Effector memory CD8-positive, alpha-beta T cell (primary cell): ENCODE measurements at regions not wholly inside any gene's neighbourhood (a gene's known extent, or its start where the extent isn't known, plus 50 kb on each side); places are given as distances from the start of the nearest gene placed in this dataset.
A peak's percentile ranks its signal among the peaks of the same experiment; 100 is the strongest.
"Not testable (repeated sequence)": the region's sequence is repeated elsewhere in the genome, so short reads cannot be mapped to it uniquely, and the experiment has no call there.

Experiments used
- ATAC-seq: fragments of 150-1000 bp; cut with Tn5 transposase; replicated peaks from 2 replicates; pipeline ENCODE4 v1.10.0; 2021; ENCODE audit warnings: mild to moderate bottlenecking, moderate library complexity
- DNase-seq, 3 experiments: peaks; one replicate each; pipeline ENCODE4 v3.0.0; 2021
- H3K27ac Mint-ChIP-seq, 2 donors: one replicate each; pipeline ENCODE4 v1.8.0; 2022; ENCODE audit warnings: mild to moderate bottlenecking in 2 of 2, mixed read lengths in 2 of 2, moderate library complexity in 2 of 2
- H3K27me3 Mint-ChIP-seq, 2 donors: one replicate each; pipeline ENCODE4 v1.8.0; 2022; ENCODE audit warnings: mixed read lengths in 2 of 2
- H3K36me3 Mint-ChIP-seq: one replicate; pipeline ENCODE4 v1.8.0; 2022; ENCODE audit warnings: mild to moderate bottlenecking, moderate library complexity, mixed read lengths; ENCODE audit not compliant: insufficient read depth
- H3K4me1 Mint-ChIP-seq, 2 donors: one replicate each; pipeline ENCODE4 v1.8.0; 2022; ENCODE audit warnings: low read depth in 2 of 2, mixed read lengths in 2 of 2
- H3K4me3 Mint-ChIP-seq, 2 donors: one replicate each; pipeline ENCODE4 v1.8.0; 2022; ENCODE audit warnings: mild to moderate bottlenecking in 2 of 2, mixed read lengths in 2 of 2, moderate library complexity in 2 of 2
- H3K9me3 Mint-ChIP-seq, 2 donors: one replicate each; pipeline ENCODE4 v1.8.0; 2022; ENCODE audit warnings: mixed read lengths in 2 of 2

GRCh38 chr10:7108141-7108540, 302.7 kb downstream of the SFMBT2 start:
- Mint-ChIP-seq H3K4me1 (peaks cover 0 to 5% of the 10 kb centered on the region in 2 donors), H3K27me3 (no peaks in the 10 kb centered on the region), H3K9me3 (peaks cover 0 to 6% of the 10 kb centered on the region in 2 donors), H3K27ac (no peak overlapping the region), H3K36me3 (no peaks in the 10 kb centered on the region), H3K4me3 (no peak overlapping the region)
- no peak for ATAC-seq
- DNase-seq = no peak

GRCh38 chr10:7107285-7107684, 303.5 kb downstream of the SFMBT2 start:
- peaks cover 0 to 5% of the 10 kb centered on the region in 2 donors for H3K4me1 Mint-ChIP-seq
- H3K27me3 Mint-ChIP-seq = no peaks in the 10 kb centered on the region
- DNase-seq (no peak), ATAC-seq (no peak)
- no peaks in the 10 kb centered on the region for H3K36me3 Mint-ChIP-seq
- peaks cover 0 to 6% of the 10 kb centered on the region in 2 donors for H3K9me3 Mint-ChIP-seq
- no peak overlapping the region for H3K27ac Mint-ChIP-seq
- H3K4me3 Mint-ChIP-seq = no peak overlapping the region

GRCh38 chr10:7104379-7104778, 306.5 kb downstream of the SFMBT2 start:
- not testable (repeated sequence) for DNase-seq, H3K9me3 Mint-ChIP-seq

GRCh38 chr10:7102557-7103349, 308.1 kb downstream of the SFMBT2 start:
- peaks cover 0 to 4% of the 10 kb centered on the region in 2 donors for H3K9me3 Mint-ChIP-seq
- H3K27me3 Mint-ChIP-seq = no peaks in the 10 kb centered on the region
- ATAC-seq = no peak
- no peaks in the 10 kb centered on the region for H3K36me3 Mint-ChIP-seq
- H3K4me1 Mint-ChIP-seq = peaks cover 0 to 5% of the 10 kb centered on the region in 2 donors
- no peak overlapping the region for H3K4me3 Mint-ChIP-seq
- no peak for DNase-seq
- H3K27ac Mint-ChIP-seq = no peak overlapping the region

More at GRCh38 chr10:7104379-7104778, 306.5 kb downstream of the SFMBT2 start:
- ATAC-seq, H3K4me3 Mint-ChIP-seq, H3K4me1 Mint-ChIP-seq, H3K27me3 Mint-ChIP-seq, H3K36me3 Mint-ChIP-seq, H3K27ac Mint-ChIP-seq: not testable (repeated sequence)

- H3K27me3 Mint-ChIP-seq = no peaks in the 10 kb centered on the region
- no peak overlapping the region for H3K4me3 Mint-ChIP-seq
- H3K9me3 Mint-ChIP-seq = peaks cover 0 to 4% of the 10 kb centered on the region in 2 donors
- no peaks in the 10 kb centered on the region for H3K4me1 Mint-ChIP-seq
- DNase-seq = no peak
- ATAC-seq = no peak
- H3K27ac Mint-ChIP-seq = no peak overlapping the region
- no peaks in the 10 kb centered on the region for H3K36me3 Mint-ChIP-seq
These were observed 308.8 kb downstream of the SFMBT2 start for GRCh38 chr10:7102084-7102483.

GRCh38 chr10:7101451-7101850, 309.4 kb downstream of the SFMBT2 start:
- ATAC-seq = no peak
- peaks cover 0 to 4% of the 10 kb centered on the region in 2 donors for H3K9me3 Mint-ChIP-seq
- H3K27ac Mint-ChIP-seq = no peak overlapping the region
- no peaks in the 10 kb centered on the region for H3K27me3 Mint-ChIP-seq
- no peaks in the 10 kb centered on the region for H3K4me1 Mint-ChIP-seq
- no peaks in the 10 kb centered on the region for H3K36me3 Mint-ChIP-seq
- no peak overlapping the region for H3K4me3 Mint-ChIP-seq
- no peak for DNase-seq

DNA sequence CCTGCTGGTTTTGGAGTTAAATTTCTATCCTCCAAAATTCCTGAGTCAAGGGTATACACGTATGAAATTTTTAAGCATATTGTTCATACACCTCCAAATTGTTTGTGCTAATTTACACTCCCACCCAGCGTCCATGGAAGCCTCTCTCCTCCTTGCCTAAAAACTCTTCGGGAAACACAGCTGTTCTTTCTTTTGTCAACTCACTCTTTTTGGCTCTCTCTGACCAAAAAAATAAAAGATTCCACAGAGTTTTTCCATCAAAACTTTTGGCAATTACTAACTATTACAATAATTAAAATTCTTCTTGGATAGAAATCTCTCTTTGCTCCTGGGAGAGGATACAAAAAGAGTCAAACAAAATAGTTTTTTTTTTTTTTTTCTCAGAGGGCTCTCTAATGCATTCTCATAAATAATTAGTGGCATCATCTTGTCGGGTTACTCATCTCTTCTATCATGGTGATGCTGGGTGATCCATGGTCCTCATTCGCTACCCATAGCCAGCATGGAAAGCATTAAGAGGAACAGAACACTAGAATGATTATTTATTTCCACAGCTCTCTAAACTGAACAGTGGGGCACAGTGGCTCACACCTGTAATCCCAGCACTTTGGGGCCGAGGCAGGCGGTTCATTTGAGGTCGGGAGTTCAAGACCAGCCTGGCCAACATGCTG, 310.7 kb downstream of the SFMBT2 start:
- Mint-ChIP-seq H3K36me3 (no peaks in the 10 kb centered on the region), H3K27ac (no peak overlapping the region), H3K9me3 (peaks cover 0 to 4% of the 10 kb centered on the region in 2 donors), H3K27me3 (no peaks in the 10 kb centered on the region), H3K4me1 (no peaks in the 10 kb centered on the region), H3K4me3 (no peak overlapping the region)
- ATAC-seq = no peak
- no peak for DNase-seq

- Mint-ChIP-seq H3K36me3 (no peaks in the 10 kb centered on the region), H3K4me1 (peaks cover 0 to 6% of the 10 kb centered on the region in 2 donors), H3K27ac (no peak overlapping the region), H3K4me3 (no peak overlapping the region), H3K9me3 (no peaks in the 10 kb centered on the region), H3K27me3 (no peaks in the 10 kb centered on the region)
- no peak for ATAC-seq
- DNase-seq = no peak
These were observed 312.6 kb downstream of the SFMBT2 start for GRCh38 chr10:7098160-7098762.

DNA sequence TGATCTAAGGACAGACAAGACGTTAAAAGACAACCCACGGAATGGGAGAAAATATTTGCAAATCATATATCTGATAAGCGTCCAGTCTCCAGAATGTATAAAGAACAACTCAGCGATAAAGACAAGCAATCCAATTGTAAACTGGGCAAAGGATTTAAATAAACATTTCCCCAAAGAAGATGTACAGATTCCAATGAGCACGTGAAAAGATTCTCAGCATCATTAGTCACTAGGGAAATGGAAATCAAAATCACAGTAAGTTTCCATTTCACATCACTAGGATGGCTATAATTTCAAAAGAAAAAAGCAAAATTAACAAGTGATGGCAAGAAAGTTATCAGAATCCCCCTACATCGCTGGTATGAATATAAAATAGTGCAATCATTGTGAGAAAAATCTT, 316.1 kb downstream of the SFMBT2 start:
- no peak overlapping the region for H3K27ac Mint-ChIP-seq
- no peak overlapping the region for H3K4me3 Mint-ChIP-seq
- H3K27me3 Mint-ChIP-seq = no peaks in the 10 kb centered on the region
- no peaks in the 10 kb centered on the region for H3K36me3 Mint-ChIP-seq
- ATAC-seq (no peak), DNase-seq (no peak)
- H3K9me3 Mint-ChIP-seq = no peaks in the 10 kb centered on the region
- H3K4me1 Mint-ChIP-seq = peaks cover 9 to 13% of the 10 kb centered on the region in 2 donors

DNA sequence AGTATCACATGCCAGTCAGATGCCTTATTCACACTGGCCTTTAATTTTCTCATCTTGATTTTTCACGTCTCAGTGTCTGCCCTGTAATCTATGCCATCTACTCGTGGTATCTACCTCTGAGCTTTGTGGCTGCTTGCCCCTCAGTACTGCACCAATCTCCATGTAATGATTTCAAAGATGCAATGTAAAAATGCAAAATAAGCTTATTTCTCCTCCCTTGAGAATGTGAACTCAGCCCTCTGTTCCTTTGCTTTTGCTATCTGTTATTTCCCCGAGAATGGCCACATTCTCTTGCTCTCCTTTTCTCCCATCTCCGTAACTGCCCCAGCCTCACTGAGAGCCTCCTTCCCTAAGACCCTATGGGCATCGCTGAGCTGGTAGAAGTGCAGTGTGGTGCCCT, 317.5 kb downstream of the SFMBT2 start:
- DNase-seq = no peak
- Mint-ChIP-seq H3K9me3 (peaks cover 0 to 1% of the 10 kb centered on the region in 2 donors), H3K36me3 (no peaks in the 10 kb centered on the region), H3K27me3 (no peaks in the 10 kb centered on the region), H3K4me1 (peaks cover 9 to 17% of the 10 kb centered on the region in 2 donors), H3K4me3 (no peak overlapping the region), H3K27ac (no peak overlapping the region)
- no peak for ATAC-seq

GRCh38 chr10:7092603-7093002, 318.2 kb downstream of the SFMBT2 start:
- Mint-ChIP-seq H3K27ac (no peak overlapping the region), H3K36me3 (no peaks in the 10 kb centered on the region), H3K27me3 (no peaks in the 10 kb centered on the region), H3K9me3 (peaks cover 0 to 1% of the 10 kb centered on the region in 2 donors), H3K4me1 (peaks cover 9 to 17% of the 10 kb centered on the region in 2 donors), H3K4me3 (no peak overlapping the region)
- ATAC-seq (no peak), DNase-seq (no peak)

- peak overlapping the region in 1 of 2 donors; percentile 81 for H3K27ac Mint-ChIP-seq
- peaks cover 0 to 1% of the 10 kb centered on the region in 2 donors for H3K9me3 Mint-ChIP-seq
- no peaks in the 10 kb centered on the region for H3K27me3 Mint-ChIP-seq
- ATAC-seq (no peak), DNase-seq (no peak)
- H3K4me3 Mint-ChIP-seq = peak overlapping the region in 1 of 2 donors; percentile 39
- peaks cover 9 to 17% of the 10 kb centered on the region in 2 donors for H3K4me1 Mint-ChIP-seq
- no peaks in the 10 kb centered on the region for H3K36me3 Mint-ChIP-seq
These were observed 320.3 kb downstream of the SFMBT2 start for GRCh38 chr10:7090529-7090928.

DNA sequence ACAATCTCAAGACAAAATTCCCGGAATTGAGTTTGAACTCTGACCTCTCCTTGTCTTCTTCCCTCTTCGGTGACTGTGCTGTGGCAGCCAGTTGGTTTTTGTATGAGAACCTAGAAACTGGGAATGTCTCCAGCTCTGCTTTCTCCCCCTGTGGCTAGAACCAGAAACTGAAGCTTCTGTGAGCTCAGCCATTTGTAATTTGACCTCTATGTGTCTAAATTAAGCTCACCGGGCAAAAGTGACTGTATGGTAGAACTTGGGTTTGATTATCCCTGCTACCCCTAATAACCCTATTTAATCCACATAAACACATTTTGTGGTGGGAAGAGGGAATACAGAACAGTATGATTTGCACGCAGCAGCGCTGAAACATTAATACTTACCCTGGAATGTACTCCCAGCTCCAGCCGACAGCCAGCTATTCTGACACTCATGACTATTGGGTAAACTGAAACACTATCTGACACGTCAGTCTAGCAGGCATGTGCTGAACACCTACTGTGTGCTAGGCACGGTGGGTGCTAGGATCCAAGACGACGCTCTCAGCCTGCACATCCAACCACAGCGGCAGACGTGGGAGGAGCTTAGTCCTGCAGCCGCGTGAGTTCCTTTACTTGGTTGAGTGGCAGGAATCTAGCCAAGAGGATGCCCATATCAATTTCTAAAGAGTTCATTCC, 324.8 kb downstream of the SFMBT2 start:
- Mint-ChIP-seq H3K9me3 (peaks cover 0 to 1% of the 10 kb centered on the region in 2 donors), H3K4me1 (peaks cover 6 to 13% of the 10 kb centered on the region in 2 donors), H3K27me3 (peaks cover 0 to 6% of the 10 kb centered on the region in 2 donors), H3K4me3 (no peak overlapping the region), H3K36me3 (no peaks in the 10 kb centered on the region), H3K27ac (no peak overlapping the region)
- ATAC-seq (no peak), DNase-seq (no peak)
